HG02623 (cell line): ENCODE measurements at regions not wholly inside any gene's neighbourhood (a gene's known extent, or its start where the extent isn't known, plus 50 kb on each side); places are given as distances from the start of the nearest gene placed in this dataset.

Experiments
- ATAC-seq: cut with Tn5 transposase; IDR thresholded peaks from one replicate; pipeline ENCODE4 v1.9.1; 2021; ENCODE audit warnings: moderate library complexity; ENCODE audit not compliant: unreplicated experiment

- no peak for ATAC-seq
Observed at GRCh38 chr15:95409211-95409610, 921.3 kb upstream of the NR2F2 start.

- ATAC-seq, result no peak
Observed at GRCh38 chr15:95409626-95410310, 920.7 kb upstream of the NR2F2 start.

- ATAC-seq, result no peak
Observed at GRCh38 chr15:95410757-95411156, 919.7 kb upstream of the NR2F2 start.

- ATAC-seq, result no peak
Observed at GRCh38 chr15:95416576-95416975, 913.9 kb upstream of the NR2F2 start.

- ATAC-seq, result no peak
Observed at GRCh38 chr15:95417761-95418160, 912.7 kb upstream of the NR2F2 start.

GRCh38 chr15:95422255-95422654 is 908.2 kb upstream of the NR2F2 start:
- no peak for ATAC-seq

GRCh38 chr15:95425859-95426258 is 904.6 kb upstream of the NR2F2 start:
- no peak for ATAC-seq

- no peak for ATAC-seq
Observed at GRCh38 chr15:95429345-95429744, 901.2 kb upstream of the NR2F2 start.

- no peak for ATAC-seq
Observed at GRCh38 chr15:95431518-95431917, 899.0 kb upstream of the NR2F2 start.

GRCh38 chr15:95432878-95433405 is 897.6 kb upstream of the NR2F2 start:
- ATAC-seq, result no peak

GRCh38 chr15:95439922-95440376 is 890.6 kb upstream of the NR2F2 start:
- no peak for ATAC-seq

- no peak for ATAC-seq
Observed at GRCh38 chr15:95440712-95441111, 889.8 kb upstream of the NR2F2 start.

- ATAC-seq, result no peak
Observed at GRCh38 chr15:95442107-95442719, 888.3 kb upstream of the NR2F2 start.

- ATAC-seq, result no peak
Observed at GRCh38 chr15:95444860-95445259, 885.6 kb upstream of the NR2F2 start.

- no peak for ATAC-seq
Observed at GRCh38 chr15:95446854-95447253, 883.6 kb upstream of the NR2F2 start.

- ATAC-seq, result no peak
Observed at GRCh38 chr15:95447486-95447885, 883.0 kb upstream of the NR2F2 start.

- no peak for ATAC-seq
Observed at GRCh38 chr15:95448531-95449229, 881.8 kb upstream of the NR2F2 start.

GRCh38 chr15:95449230-95449628 is 881.3 kb upstream of the NR2F2 start:
- ATAC-seq, result no peak

- ATAC-seq, result no peak
Observed at GRCh38 chr15:95450413-95450812, 880.1 kb upstream of the NR2F2 start.

GRCh38 chr15:95451938-95452337 is 878.6 kb upstream of the NR2F2 start:
- ATAC-seq, result no peak

GRCh38 chr15:95454403-95455262 is 875.9 kb upstream of the NR2F2 start:
- no peak for ATAC-seq
